ENCODE measurements at regions not wholly inside any gene's neighbourhood (a gene's known extent, or its start where the extent isn't known, plus 50 kb on each side); places are given as distances from the start of the nearest gene placed in this dataset.

- no peak for TF ChIP-seq CTCF (IDR thresholded peaks at IDR 0.05)
- no peak for TF ChIP-seq POLR2A (IDR thresholded peaks at IDR 0.05)
These were observed 204.7 kb upstream of the MCTP2 start for GRCh38 chr15:94026458-94027304.

Measured in uterus (tissue), 2 donors.